ENCODE measurements at regions not wholly inside any gene's neighbourhood (a gene's known extent, or its start where the extent isn't known, plus 50 kb on each side); places are given as distances from the start of the nearest gene placed in this dataset.

DNA sequence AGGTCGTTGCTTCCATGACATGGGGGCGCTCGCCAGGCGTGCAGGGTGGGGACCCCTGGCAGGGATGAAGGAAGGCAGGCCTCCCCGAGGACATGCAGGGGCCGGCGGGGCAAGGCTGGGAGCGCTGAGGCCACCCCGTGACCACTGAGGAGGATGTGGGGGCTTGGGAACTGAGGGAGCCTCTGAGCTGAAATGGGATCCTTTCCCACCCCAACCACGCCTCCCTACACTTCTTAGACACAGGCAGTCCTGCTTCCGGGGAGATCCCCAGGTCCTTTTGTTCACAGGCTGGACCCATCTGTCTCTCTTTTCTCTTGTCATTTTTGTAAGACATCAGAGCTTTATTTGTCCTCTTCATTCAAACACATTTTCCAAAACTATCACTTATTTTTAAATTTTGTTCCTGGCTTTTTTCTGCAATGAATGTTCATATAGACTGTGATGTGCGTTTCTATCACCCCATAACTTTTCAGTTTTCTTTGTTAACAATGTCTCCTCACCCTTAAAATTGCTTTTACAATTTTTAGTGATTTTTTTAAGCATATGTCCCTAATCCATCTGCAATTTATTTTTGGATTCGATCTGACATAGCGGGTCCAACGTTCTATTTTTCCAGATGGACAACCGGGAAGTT, 156.7 kb upstream of the BACE2 start:
- TF ChIP-seq CTCF (IDR thresholded peaks at IDR 0.05) (no peak), ZFX (IDR thresholded peaks at IDR 0.05; ENCODE audit: borderline replicate concordance) (no peak)

All from 22Rv1 (cell line).